ENCODE measurements at regions not wholly inside any gene's neighbourhood (a gene's known extent, or its start where the extent isn't known, plus 50 kb on each side); places are given as distances from the start of the nearest gene placed in this dataset.

DNA sequence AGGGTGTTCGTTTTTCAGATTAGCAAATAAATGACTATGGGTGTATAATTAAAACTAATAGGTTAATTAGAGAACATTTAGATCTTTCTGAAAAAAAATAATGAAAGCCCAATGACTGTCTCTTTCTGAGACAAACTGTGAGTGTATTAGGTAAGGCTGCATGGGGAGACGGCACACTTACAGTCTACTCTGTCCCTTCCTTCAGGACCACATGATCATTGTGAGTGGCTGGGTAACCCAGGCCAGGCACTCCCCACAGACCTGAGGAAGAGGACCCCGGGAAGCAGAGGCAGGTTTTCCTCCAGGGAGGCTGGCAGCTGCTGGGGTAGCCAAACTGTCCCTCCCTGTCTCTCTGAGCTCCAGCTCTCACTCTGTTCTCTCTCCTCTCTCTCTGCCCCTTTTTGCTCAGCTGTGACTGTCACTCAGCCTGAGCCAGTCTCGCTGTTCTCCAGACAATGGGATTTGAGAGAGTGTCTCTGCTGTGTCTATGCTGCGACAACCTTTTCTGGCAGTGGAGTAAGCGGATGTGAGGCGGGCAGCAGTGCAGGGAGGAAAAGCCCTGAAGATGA, 83.1 kb upstream of the NCAM1 start:
- Histone ChIP-seq H3K36me3 (ENCODE audit: control insufficient read depth, insufficient read depth, low read length) (no peaks in the 10 kb centered on the region), H3K4me3 (ENCODE audit: insufficient read depth, low read depth, low read length) (no peak overlapping the region), H3K27ac (ENCODE audit: insufficient read depth, low read depth, low read length, poor library complexity, severe bottlenecking) (no peak overlapping the region), H3K27me3 (ENCODE audit: control insufficient read depth, insufficient read depth, low read length, poor library complexity, severe bottlenecking) (no peaks in the 10 kb centered on the region), H3K4me1 (ENCODE audit: control insufficient read depth, insufficient read depth, low read length) (no peaks in the 10 kb centered on the region), H3K9me3 (ENCODE audit: control insufficient read depth, low read length) (no peaks in the 10 kb centered on the region)
- 52 to 63% methylated on average over 7 of the region's 7 CpGs for WGBS, 2 experiments

DNA sequence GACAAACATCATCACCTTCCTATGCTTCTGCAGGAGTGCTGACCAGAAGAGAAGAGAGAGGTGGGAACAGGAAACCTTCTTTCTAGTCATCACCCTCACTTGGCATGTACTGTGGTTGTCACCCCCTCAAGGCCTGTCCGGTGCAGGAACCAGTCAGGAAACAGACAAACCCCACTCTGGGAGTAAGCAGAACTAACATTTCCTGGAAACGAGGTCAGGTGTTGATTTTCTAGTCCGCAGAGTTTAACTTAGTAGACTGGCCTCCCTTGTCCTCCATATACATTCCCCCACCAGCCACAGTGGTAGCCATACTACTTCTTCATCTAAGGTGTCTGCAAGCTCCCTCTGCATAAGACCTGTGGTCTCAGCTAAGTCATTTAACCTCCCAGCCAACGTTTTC, 80.7 kb upstream of the NCAM1 start:
- Histone ChIP-seq H3K4me3 (ENCODE audit: insufficient read depth, low read depth, low read length) (no peak overlapping the region), H3K9me3 (ENCODE audit: control insufficient read depth, low read length) (no peaks in the 10 kb centered on the region), H3K27me3 (ENCODE audit: control insufficient read depth, insufficient read depth, low read length, poor library complexity, severe bottlenecking) (no peaks in the 10 kb centered on the region), H3K27ac (ENCODE audit: insufficient read depth, low read depth, low read length, poor library complexity, severe bottlenecking) (no peak overlapping the region), H3K36me3 (ENCODE audit: control insufficient read depth, insufficient read depth, low read length) (no peaks in the 10 kb centered on the region), H3K4me1 (ENCODE audit: control insufficient read depth, insufficient read depth, low read length) (no peaks in the 10 kb centered on the region)
- 88 to 94% methylated on average over 4 of the region's 4 CpGs for WGBS, 2 experiments

DNA sequence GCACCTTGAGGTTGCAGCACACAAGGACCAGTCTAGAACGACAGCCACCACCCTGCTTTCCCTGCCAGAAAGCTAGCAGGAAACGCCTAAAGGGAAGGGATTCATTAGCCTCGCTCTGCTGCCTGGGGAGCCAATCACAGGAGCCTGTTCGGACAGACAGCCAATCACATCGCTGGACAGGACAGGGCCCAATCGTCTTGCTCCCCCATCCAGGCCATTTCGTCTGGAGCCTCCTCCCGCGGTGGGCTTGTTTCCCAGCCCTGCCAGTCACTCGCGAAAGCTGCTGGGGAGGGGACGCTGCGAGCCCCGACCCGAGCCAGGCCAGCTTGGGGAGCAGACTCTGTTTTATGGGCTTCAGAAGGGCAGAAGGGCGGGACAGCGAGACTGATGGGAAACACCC, 79.8 kb upstream of the NCAM1 start:
- Histone ChIP-seq H3K9me3 (ENCODE audit: control insufficient read depth, low read length) (no peaks in the 10 kb centered on the region), H3K4me3 (ENCODE audit: insufficient read depth, low read depth, low read length) (no peak overlapping the region), H3K36me3 (ENCODE audit: control insufficient read depth, insufficient read depth, low read length) (no peaks in the 10 kb centered on the region), H3K27me3 (ENCODE audit: control insufficient read depth, insufficient read depth, low read length, poor library complexity, severe bottlenecking) (no peaks in the 10 kb centered on the region), H3K4me1 (ENCODE audit: control insufficient read depth, insufficient read depth, low read length) (no peaks in the 10 kb centered on the region), H3K27ac (ENCODE audit: insufficient read depth, low read depth, low read length, poor library complexity, severe bottlenecking) (no peak overlapping the region)
- 79 to 83% methylated on average over 17 of the region's 17 CpGs for WGBS, 2 experiments

DNA sequence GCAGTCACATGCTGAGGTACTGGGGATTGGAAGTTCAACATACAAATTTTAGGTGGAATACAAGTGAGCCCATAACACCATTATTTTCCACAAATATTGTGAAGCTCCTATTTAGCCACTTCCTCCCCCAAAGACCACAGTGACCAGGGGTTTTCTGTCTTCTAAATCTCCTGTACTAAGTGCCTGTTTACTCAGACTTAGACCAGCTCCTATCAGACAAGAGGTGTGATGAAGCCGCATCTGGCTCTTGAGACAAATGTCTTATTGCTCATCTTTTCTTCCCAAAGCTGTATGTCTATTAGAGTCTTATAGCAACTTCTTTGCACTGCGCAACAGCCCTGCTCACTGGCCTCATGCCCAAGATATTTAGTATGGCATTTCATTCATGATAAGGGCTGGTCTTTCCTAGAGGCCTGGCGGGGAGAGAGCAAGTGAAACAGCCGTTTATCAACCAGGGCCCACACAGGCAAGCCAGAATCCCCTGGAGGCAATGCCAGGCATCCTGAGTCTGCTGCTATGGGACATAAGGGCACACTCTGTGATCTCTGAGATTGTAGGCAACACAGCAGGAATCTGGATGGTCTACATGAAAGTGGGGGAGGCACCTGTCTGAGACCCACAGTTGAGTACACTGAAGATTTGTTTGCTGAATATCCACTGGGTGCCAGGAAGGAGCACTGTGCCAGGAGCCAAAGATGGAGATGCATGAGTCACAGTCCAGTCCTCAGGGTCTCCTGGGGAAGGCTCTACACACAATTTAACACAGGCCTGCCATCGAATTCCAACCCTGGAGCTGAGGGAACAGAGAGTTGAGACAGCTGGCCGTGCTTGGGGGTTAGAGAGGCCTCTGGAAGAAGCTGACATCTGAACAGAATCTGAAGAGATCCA, 78.5 kb upstream of the NCAM1 start:
- Histone ChIP-seq H3K27me3 (ENCODE audit: control insufficient read depth, insufficient read depth, low read length, poor library complexity, severe bottlenecking) (no peaks in the 10 kb centered on the region), H3K9me3 (ENCODE audit: control insufficient read depth, low read length) (no peaks in the 10 kb centered on the region), H3K4me1 (ENCODE audit: control insufficient read depth, insufficient read depth, low read length) (no peaks in the 10 kb centered on the region), H3K27ac (ENCODE audit: insufficient read depth, low read depth, low read length, poor library complexity, severe bottlenecking) (no peak overlapping the region), H3K36me3 (ENCODE audit: control insufficient read depth, insufficient read depth, low read length) (no peaks in the 10 kb centered on the region), H3K4me3 (ENCODE audit: insufficient read depth, low read depth, low read length) (no peak overlapping the region)
- 92% methylated on average over 6 of the region's 6 CpGs for WGBS, 2 experiments

DNA sequence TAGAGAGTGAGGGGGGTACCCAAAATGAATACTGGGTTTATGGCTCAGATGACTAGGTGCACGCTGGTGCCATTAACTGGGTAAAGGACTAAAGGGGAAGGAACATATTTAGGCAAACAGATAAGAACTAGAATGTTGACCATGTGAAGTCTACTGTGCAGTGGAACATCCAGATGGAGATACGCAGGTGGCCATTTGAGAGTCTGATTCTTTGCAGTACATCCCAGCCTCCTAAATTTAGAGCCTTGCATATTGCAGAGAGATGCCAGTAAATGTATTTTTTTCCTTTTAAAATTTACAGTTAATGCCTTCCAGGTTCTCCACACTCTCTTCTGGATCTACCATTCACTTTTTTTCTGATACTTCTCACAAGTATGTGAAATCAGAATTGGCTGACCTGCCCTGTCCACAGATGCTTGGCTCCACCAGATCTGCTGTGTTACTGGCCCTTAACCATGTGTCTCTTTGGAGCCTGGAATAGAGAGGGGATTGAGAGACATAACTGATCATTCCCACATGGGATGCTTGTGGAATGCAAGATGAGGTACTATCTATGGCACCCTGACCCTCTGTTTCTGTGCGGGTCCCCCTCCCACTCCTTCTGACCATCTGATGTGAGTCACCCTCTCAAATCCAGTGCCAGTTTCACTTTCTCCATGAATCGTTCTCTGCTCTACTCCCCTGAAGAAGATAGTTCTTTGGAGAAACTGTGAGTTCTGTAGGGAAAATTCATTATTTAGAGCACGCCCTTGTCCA, 77.0 kb upstream of the NCAM1 start:
- Histone ChIP-seq H3K4me3 (ENCODE audit: insufficient read depth, low read depth, low read length) (no peak overlapping the region), H3K4me1 (ENCODE audit: control insufficient read depth, insufficient read depth, low read length) (no peaks in the 10 kb centered on the region), H3K27ac (ENCODE audit: insufficient read depth, low read depth, low read length, poor library complexity, severe bottlenecking) (no peak overlapping the region), H3K36me3 (ENCODE audit: control insufficient read depth, insufficient read depth, low read length) (no peaks in the 10 kb centered on the region), H3K27me3 (ENCODE audit: control insufficient read depth, insufficient read depth, low read length, poor library complexity, severe bottlenecking) (no peaks in the 10 kb centered on the region), H3K9me3 (ENCODE audit: control insufficient read depth, low read length) (no peaks in the 10 kb centered on the region)
- 90 to 96% methylated on average over 5 of the region's 5 CpGs for WGBS, 2 experiments

DNA sequence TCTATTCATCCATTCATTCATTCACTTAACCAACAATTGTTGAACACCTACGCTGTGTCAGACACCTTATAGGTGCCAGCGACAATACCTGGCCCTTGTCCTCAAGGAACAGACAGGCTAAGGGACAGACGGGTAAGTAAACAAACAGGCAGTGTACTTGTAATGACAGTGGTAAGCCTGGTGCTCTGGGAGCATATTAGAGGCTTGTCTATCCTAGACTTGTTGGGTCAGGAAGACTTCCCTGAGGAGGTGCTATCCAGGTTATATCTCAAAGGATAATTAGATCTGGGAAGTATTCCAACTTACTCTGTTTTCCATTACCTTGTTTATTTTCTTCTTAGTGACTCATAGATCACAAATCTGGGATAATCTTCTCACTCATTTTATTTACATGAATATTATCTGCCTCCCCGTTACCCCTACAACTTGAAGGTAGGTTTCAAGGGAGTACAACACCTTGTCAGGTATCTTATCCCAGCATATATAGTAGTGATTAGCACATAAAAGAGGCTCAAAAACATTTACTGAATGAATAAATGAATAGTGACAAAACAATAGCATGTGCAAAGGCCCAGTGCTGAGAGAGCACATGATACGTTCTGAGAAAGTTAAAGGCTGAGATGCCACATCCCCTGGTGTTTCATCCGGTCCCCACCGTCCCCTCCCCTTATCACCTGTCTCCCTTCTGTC, 75.3 kb upstream of the NCAM1 start:
- Histone ChIP-seq H3K36me3 (ENCODE audit: control insufficient read depth, insufficient read depth, low read length) (no peaks in the 10 kb centered on the region), H3K4me3 (ENCODE audit: insufficient read depth, low read depth, low read length) (no peak overlapping the region), H3K4me1 (ENCODE audit: control insufficient read depth, insufficient read depth, low read length) (no peaks in the 10 kb centered on the region), H3K27me3 (ENCODE audit: control insufficient read depth, insufficient read depth, low read length, poor library complexity, severe bottlenecking) (no peaks in the 10 kb centered on the region), H3K27ac (ENCODE audit: insufficient read depth, low read depth, low read length, poor library complexity, severe bottlenecking) (no peak overlapping the region), H3K9me3 (ENCODE audit: control insufficient read depth, low read length) (no peaks in the 10 kb centered on the region)
- 92 to 96% methylated on average over 7 of the region's 7 CpGs for WGBS, 2 experiments

DNA sequence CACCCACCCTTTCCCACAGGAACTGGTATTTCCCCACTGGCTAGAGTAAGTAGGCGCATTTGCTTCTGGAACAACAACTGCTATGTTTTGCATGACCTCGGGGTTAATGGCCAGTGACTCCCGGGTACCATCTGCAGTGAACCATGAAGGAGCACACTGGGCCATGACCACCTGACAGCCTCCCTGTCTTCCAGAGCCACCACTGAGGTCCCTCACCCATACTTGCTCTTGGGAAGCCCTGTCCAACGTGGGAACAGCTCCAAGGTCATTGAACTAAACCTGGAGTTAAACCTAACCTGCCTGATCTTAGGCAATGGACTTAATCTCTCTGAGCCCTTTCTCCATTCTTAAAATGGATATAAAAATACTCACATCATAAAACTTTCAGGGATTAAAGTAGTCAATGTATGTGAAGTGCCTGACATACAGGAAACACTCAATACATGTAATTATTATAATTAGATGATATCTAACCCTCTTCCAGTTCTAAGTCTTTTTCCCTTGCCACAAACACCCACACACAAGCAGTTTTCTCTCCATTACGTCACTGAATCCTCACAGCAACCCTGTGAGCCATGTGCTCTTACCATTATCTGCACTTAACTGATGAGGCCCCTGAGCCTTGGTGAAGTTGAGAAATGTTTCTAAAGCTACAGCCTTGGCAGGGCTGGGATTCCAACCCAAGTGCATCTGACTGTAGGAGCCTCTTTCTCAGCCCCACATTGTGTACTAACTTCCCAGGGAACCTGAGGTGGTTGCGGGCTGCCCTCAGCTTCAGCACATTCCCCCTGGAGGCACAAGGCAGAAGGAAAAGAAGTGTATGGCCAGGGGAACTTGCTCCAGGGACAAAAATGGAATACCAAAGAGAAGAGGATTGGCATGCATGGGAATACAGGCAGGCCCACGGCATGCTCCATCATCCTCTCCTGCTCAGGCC, 74.5 kb upstream of the NCAM1 start:
- H3K36me3 ChIP-seq (ENCODE audit: control insufficient read depth, insufficient read depth, low read length) = no peaks in the 10 kb centered on the region
- no peaks in the 10 kb centered on the region for H3K9me3 ChIP-seq (ENCODE audit: control insufficient read depth, low read length)
- no peaks in the 10 kb centered on the region for H3K4me1 ChIP-seq (ENCODE audit: control insufficient read depth, insufficient read depth, low read length)
- H3K27ac ChIP-seq (ENCODE audit: insufficient read depth, low read depth, low read length, poor library complexity, severe bottlenecking) = no peak overlapping the region
- WGBS, 2 experiments = 92 to 93% methylated on average over 7 of the region's 7 CpGs
- H3K4me3 ChIP-seq (ENCODE audit: insufficient read depth, low read depth, low read length) = no peak overlapping the region
- no peaks in the 10 kb centered on the region for H3K27me3 ChIP-seq (ENCODE audit: control insufficient read depth, insufficient read depth, low read length, poor library complexity, severe bottlenecking)

DNA sequence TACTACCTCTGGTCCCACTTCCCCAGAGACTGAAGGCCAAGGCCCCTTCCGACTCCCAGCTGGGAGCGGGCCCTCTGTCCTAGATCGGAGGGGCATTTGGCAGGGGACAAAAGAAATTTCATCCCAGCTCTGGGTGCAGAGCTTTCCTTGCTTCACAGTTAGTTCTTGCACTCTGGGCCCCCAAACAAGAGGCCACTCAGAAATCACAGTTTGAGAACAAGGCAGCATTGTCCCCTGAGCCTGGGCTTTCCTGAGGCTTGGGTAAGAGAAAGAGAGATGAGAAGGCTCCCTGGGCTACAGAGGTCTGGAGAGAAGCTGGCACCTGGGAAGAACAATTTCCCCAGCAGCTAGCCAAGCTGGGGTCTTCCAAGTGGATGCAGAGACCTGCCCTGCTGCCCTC, 71.8 kb upstream of the NCAM1 start:
- Histone ChIP-seq H3K36me3 (ENCODE audit: control insufficient read depth, insufficient read depth, low read length) (no peaks in the 10 kb centered on the region), H3K27me3 (ENCODE audit: control insufficient read depth, insufficient read depth, low read length, poor library complexity, severe bottlenecking) (no peaks in the 10 kb centered on the region), H3K27ac (ENCODE audit: insufficient read depth, low read depth, low read length, poor library complexity, severe bottlenecking) (no peak overlapping the region), H3K4me3 (ENCODE audit: insufficient read depth, low read depth, low read length) (no peak overlapping the region), H3K9me3 (ENCODE audit: control insufficient read depth, low read length) (no peaks in the 10 kb centered on the region), H3K4me1 (ENCODE audit: control insufficient read depth, insufficient read depth, low read length) (no peaks in the 10 kb centered on the region)
- WGBS, 2 experiments = 93 to 95% methylated on average over 3 of the region's 3 CpGs

DNA sequence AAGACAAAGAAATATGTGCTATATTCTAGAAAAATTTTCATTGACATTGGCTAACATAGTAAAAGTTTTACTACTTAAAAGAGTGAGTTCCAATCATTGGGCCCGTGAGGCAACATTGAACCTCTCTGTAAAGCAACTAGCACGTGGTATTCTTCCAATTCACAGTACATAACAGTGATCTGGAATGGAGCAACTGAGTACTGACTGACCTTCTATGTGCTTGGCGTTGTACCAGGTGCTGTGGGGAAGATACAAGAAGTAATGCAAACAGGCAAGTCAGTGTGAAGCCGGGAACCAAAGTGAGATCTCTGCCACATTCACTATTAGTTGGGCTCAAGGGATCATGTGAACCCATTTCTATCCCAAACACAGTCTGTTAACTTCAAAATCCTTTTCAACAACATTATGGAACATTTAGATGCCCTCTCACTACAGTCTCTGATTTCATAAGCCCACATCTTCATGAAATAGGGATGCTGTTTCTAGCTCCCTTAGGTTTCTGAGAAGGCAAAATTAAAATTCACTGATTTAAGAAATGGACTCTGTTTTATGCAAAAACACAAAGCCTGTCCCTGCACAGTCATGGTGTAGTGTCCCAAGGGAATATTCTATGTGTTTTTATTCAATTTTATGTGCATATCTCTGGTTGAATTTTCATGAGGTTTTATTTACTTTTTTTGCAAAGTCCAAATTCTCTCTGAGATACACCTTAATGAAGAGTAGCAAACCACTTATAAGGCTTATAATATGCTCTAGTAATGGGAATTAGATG, 61.8 kb upstream of the NCAM1 start:
- Histone ChIP-seq H3K4me1 (ENCODE audit: control insufficient read depth, insufficient read depth, low read length) (no peaks in the 10 kb centered on the region), H3K4me3 (ENCODE audit: insufficient read depth, low read depth, low read length) (no peak overlapping the region), H3K27ac (ENCODE audit: insufficient read depth, low read depth, low read length, poor library complexity, severe bottlenecking) (no peak overlapping the region), H3K36me3 (ENCODE audit: control insufficient read depth, insufficient read depth, low read length) (no peaks in the 10 kb centered on the region), H3K9me3 (ENCODE audit: control insufficient read depth, low read length) (no peaks in the 10 kb centered on the region), H3K27me3 (ENCODE audit: control insufficient read depth, insufficient read depth, low read length, poor library complexity, severe bottlenecking) (no peaks in the 10 kb centered on the region)
- WGBS, 2 experiments = 93% methylated on average over 4 of the region's 4 CpGs
